Spleen (tissue), 7 donors: ENCODE measurements at regions not wholly inside any gene's neighbourhood (a gene's known extent, or its start where the extent isn't known, plus 50 kb on each side); places are given as distances from the start of the nearest gene placed in this dataset.

Experiments
- POLR2A ChIP-seq, 3 donors: fragments of 450-650 bp; IDR thresholded peaks; one replicate each; pipeline ENCODE4 v1.5.1; 2017; ENCODE audit warnings: antibody characterized with exemption in 3 of 3, mild to moderate bottlenecking in 1 of 3
- POLR2AphosphoS5 ChIP-seq, 3 donors: sonication (generic); formaldehyde crosslinking; IDR thresholded peaks; one replicate each; pipeline ENCODE4 v1.5.1; 2017; ENCODE audit warnings: antibody characterized with exemption in 3 of 3
- TF ChIP-seq, protein P1 (sequence below), 11 experiments: fragments of 200-600 bp in 7 of 11; fragments of 450-650 bp in 4 of 11; sonication (generic) in 4 of 11; IDR thresholded peaks in 8 of 11; conservative IDR thresholded peaks in 3 of 11; 1 replicate in 7 of 11; 2 replicates in 4 of 11; pipeline versions ENCODE4 v1.4.0 to v1.8.0; 2016 to 2021; ENCODE audit warnings: antibody characterized with exemption in 11 of 11, inconsistent platforms in 4 of 11, mild to moderate bottlenecking in 1 of 11
- donor health status: DM: no; HTN: no; CAD: no; lungs with moderate emphysema.
- donor health status: DM: no; HTN: no; CAD: no.
- donor health status: DM: no; HTN: no; CAD: no.

- TF ChIP-seq, protein P1, sequence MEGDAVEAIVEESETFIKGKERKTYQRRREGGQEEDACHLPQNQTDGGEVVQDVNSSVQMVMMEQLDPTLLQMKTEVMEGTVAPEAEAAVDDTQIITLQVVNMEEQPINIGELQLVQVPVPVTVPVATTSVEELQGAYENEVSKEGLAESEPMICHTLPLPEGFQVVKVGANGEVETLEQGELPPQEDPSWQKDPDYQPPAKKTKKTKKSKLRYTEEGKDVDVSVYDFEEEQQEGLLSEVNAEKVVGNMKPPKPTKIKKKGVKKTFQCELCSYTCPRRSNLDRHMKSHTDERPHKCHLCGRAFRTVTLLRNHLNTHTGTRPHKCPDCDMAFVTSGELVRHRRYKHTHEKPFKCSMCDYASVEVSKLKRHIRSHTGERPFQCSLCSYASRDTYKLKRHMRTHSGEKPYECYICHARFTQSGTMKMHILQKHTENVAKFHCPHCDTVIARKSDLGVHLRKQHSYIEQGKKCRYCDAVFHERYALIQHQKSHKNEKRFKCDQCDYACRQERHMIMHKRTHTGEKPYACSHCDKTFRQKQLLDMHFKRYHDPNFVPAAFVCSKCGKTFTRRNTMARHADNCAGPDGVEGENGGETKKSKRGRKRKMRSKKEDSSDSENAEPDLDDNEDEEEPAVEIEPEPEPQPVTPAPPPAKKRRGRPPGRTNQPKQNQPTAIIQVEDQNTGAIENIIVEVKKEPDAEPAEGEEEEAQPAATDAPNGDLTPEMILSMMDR (IDR thresholded peaks at IDR 0.05 in 8 of 11, conservative IDR thresholded peaks at IDR 0.05 in 3 of 11) = no peak
- TF ChIP-seq POLR2AphosphoS5 (IDR thresholded peaks at IDR 0.05) (no peak), POLR2A (IDR thresholded peaks at IDR 0.05) (no peak)
Observed at GRCh38 chr13:61500176-61500575, 84.5 kb upstream of the PCDH20 start.
